Kidney glomerular epithelial cell (primary cell): ENCODE measurements at regions not wholly inside any gene's neighbourhood (a gene's known extent, or its start where the extent isn't known, plus 50 kb on each side); places are given as distances from the start of the nearest gene placed in this dataset.
"Not testable (repeated sequence)": the region's sequence is repeated elsewhere in the genome, so short reads cannot be mapped to it uniquely, and the experiment has no call there.

Source experiments
- DNase-seq: peaks from one replicate; lab custom pipeline; 2025; lab: John Stamatoyannopoulos, UW

- no peak for DNase-seq
Measured at GRCh38 chr12:114616081-114616480, 67.9 kb downstream of the TBX3 start.

- no peak for DNase-seq
Measured at GRCh38 chr12:114614040-114614439, 69.9 kb downstream of the TBX3 start.

- no peak for DNase-seq
Measured at GRCh38 chr12:114612062-114612461, 71.9 kb downstream of the TBX3 start.

GRCh38 chr12:114611145-114612018 lies 72.6 kb downstream of the TBX3 start:
- DNase-seq = no peak

GRCh38 chr12:114608509-114608908 lies 75.5 kb downstream of the TBX3 start:
- DNase-seq = no peak

GRCh38 chr12:114605918-114606317 lies 78.1 kb downstream of the TBX3 start:
- DNase-seq = no peak

GRCh38 chr12:114604606-114605005 lies 79.4 kb downstream of the TBX3 start:
- no peak for DNase-seq

GRCh38 chr12:114600584-114600983 lies 83.4 kb downstream of the TBX3 start:
- DNase-seq = not testable (repeated sequence)

- DNase-seq = no peak
Measured at GRCh38 chr12:114598111-114598510, 85.9 kb downstream of the TBX3 start.

GRCh38 chr12:114592946-114593345 lies 91.0 kb downstream of the TBX3 start:
- no peak for DNase-seq

GRCh38 chr12:114588061-114588460 lies 95.9 kb downstream of the TBX3 start:
- DNase-seq = no peak

GRCh38 chr12:114580306-114580705 lies 103.7 kb downstream of the TBX3 start:
- DNase-seq = no peak

- DNase-seq = no peak
Measured at GRCh38 chr12:114579389-114579788, 104.6 kb downstream of the TBX3 start.

- DNase-seq = no peak
Measured at GRCh38 chr12:114562654-114563053, 121.3 kb downstream of the TBX3 start.

- no peak for DNase-seq
Measured at GRCh38 chr12:114555451-114555850, 128.5 kb downstream of the TBX3 start.

GRCh38 chr12:114547636-114548035 lies 136.3 kb downstream of the TBX3 start:
- no peak for DNase-seq

- DNase-seq = no peak
Measured at GRCh38 chr12:114530417-114530816, 124.5 kb upstream of the TBX5 start.

GRCh38 chr12:114529966-114530365 lies 124.0 kb upstream of the TBX5 start:
- no peak for DNase-seq

GRCh38 chr12:114528766-114529165 lies 122.8 kb upstream of the TBX5 start:
- DNase-seq = no peak

GRCh38 chr12:114521160-114521559 lies 115.2 kb upstream of the TBX5 start:
- DNase-seq = not testable (repeated sequence)

- no peak for DNase-seq
Measured at GRCh38 chr12:114512351-114512750, 106.4 kb upstream of the TBX5 start.

GRCh38 chr12:114508529-114509129 lies 102.7 kb upstream of the TBX5 start:
- peak; percentile 42 for DNase-seq

GRCh38 chr12:114506651-114507050 lies 100.7 kb upstream of the TBX5 start:
- DNase-seq = no peak

- DNase-seq = no peak
Measured at GRCh38 chr12:114504311-114504710, 98.4 kb upstream of the TBX5 start.
